ENCODE measurements at regions not wholly inside any gene's neighbourhood (a gene's known extent, or its start where the extent isn't known, plus 50 kb on each side); places are given as distances from the start of the nearest gene placed in this dataset.

DNA sequence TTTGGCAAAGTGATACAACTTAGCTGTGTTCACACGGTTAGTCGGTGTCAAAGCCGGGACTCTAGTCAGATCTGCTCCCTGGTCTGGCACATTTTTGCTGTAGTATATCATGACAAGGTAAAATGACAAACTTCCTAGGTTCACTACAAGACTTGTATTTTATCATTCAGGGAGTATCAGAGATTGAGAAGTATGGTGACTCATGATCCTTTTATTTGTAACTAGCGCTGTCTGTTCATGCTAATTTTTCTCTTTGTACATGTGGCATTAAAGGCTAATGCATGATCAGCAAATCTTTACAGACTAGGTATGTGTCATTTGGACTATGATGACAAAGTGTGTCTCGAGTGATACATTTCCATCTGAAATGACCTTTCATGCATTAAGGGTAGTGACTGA lies 326.7 kb downstream of the SIPA1L2 start:
- DNase-seq = no peak

GRCh38 chr1:232302376-232303221 lies 327.3 kb downstream of the SIPA1L2 start:
- DNase-seq = no peak

DNA sequence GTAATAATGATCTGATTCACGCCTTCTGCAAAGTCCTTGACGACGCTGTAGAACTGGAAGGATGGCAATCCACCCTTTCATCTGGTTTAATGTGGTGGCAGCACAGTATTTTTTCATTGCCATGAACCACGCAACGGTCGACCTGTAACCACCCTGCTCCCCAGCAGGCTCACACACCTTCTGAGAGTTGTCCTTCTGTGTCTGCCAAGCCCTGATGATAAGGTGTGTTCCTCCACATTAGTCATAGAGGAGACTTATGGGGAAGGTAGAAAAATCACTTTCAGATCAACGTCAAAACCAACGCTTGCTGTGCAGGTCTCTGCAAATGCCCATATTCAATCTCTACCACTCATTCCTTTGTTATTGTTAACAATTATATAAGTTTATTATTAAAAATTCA lies 328.7 kb downstream of the SIPA1L2 start:
- no peak for DNase-seq

- DNase-seq = no peak
Measured at GRCh38 chr1:232300466-232300865, 329.5 kb downstream of the SIPA1L2 start.

DNA sequence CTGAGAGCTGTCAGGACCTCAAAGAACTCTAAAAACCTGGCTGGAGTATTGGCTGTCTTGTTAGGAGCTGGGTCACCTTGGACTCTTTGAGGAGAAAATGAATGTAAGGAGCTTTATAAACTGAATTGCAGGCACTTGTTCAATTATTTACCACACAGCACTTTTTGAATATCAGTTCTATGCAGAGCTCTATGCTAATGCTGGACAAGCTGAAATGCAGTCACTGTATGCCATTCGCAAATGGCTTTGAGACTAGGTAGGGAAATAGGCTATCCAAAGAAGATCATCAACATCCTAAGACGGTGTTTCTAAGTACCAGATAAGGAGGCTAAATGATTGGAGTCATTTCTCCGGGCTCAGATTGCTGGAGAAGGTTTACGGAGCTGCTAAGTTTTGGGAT lies 333.5 kb downstream of the SIPA1L2 start:
- DNase-seq = no peak

- DNase-seq = no peak
Measured at GRCh38 chr1:232293361-232293760, 336.6 kb downstream of the SIPA1L2 start.

- no peak for DNase-seq
Measured at GRCh38 chr1:232292818-232293217, 337.1 kb downstream of the SIPA1L2 start.

- DNase-seq = no peak
Measured at GRCh38 chr1:232292239-232292638, 337.7 kb downstream of the SIPA1L2 start.

- no peak for DNase-seq
Measured at GRCh38 chr1:232291681-232292080, 338.3 kb downstream of the SIPA1L2 start.

- DNase-seq = no peak
Measured at GRCh38 chr1:232291261-232291660, 338.7 kb downstream of the SIPA1L2 start.

DNA sequence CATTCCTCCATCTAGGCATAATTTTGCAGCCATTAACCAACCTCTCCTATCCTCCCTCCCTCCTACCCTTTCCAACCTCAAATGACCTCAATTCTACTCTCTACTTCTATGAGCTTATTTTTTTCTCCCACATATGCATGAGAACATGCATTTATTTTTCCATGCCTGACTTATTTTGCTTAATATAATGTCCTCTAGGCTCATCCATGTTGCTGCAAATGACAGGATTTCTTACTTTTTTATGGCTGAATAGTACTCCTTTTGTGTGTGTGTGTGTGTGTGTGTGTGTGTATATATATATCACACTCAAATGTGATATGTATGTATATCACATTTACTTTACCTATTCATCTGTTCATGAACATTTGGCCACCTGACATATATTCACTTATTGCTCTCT lies 339.4 kb downstream of the SIPA1L2 start:
- DNase-seq = no peak

DNA sequence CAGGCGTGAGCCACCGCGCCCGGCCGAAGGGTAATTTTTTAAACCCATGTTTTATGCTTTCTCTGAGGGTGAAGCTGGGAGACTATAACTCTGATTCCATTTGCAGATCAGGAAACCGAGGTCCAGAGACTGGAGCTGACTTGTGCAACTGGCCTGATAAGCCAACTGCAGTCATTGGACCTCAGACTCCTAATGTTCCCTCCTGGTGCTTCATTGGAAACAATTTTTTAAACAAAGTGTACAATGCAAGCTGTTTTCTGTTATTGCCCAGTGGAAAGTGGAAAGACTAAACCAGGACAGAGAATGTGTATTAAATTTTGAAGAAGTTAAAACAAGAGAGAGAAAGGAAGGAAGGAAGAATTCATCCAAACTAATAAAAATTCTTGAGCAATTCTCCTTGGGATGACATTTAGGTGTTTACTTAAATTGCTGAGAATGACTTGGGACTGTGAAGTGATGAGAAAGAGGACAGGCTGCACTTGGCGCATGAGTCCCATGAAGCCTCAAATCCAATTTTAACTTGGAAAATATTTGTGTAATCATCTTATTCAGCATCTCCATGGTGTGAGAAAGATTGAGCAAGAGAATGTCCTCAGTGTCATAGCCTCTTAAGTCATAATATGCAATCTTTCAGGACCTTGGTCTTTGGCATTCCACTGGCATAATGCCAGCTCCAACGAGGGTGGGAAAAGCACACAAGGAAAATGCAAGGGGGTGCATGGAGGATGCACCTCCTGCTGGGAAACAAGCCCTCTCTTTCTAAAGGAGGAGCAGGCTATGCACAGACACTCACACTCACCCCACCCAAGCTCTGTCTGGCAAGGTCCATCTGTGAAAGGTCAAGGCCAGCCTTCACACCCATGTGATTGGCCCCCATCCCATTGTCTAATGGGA lies 342.0 kb downstream of the SIPA1L2 start:
- DNase-seq = no peak

DNA sequence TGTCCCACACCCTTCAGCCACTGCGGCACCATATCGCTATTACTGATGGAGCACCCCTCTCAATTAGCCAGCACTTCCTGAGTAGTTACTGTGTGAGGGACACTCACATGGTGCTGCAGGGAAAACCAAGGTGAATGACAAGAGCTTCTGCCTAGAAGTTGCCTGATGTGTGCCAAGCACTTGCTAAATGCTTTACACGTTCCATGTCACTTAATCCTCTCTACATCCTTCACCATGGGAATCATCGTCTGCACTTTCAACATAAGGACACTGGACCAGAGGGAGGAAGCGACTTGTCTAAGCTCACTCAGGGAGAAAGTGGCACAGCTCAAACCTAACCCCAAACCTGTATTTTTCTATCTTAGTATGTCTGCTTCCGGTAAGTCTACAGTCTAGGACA lies 344.8 kb downstream of the SIPA1L2 start:
- no peak for DNase-seq

DNA sequence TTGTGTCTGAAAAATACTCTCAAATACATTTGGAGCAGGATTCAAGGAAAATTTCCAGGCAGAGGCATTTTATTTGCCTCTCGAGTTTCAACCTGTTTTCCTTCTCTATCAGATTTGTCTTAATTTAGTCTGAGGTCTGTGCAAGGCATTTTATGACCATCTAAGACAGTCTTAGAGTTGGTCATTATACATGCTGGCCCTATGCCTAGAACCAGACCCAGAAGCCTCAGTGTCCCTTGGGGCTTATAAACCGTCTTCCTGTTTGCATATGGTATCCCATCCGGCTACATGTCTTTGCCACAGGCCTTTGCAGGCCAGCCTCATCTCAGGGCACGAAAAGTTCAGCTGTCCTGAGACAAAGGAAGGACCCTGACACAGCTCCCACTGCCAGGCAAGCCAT lies 346.1 kb downstream of the SIPA1L2 start:
- DNase-seq = no peak

DNA sequence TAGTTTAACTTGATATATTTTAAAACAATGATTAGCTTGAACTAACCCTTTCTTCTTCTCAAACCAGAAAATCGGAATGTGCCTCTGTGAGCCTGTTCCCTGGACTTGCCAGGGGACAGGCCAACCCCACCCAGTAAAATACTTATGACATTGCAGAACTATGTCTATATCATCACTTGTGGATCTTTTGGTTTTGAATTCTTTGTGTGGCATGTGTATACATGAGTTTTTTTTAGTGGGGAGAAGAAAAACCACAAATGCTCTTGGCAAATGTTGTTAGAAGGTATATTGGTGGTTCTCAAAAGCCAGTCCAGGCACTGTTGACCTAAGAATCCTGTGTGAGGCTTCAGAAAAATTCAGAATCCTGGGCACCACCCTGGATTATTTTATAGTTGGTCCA lies 347.4 kb downstream of the SIPA1L2 start:
- DNase-seq = no peak

DNA sequence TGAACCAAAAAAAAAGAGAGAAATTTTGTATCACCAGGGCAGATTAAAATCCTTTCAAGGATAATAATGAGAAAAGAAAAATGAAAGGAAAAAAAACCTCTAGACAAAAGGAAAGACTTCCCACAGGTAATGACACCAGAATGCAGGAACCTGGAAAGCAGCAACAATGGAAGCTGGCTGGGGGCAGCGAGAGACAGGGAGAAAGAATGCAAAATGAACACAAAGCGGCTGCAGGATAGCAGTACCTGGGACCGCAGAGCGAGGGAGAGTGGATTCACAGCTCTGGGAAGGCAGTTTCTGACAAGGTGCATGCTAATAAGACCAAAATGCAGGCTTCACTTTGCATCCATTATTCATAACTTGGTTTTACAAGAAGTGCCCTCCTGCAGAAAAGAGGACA lies 349.0 kb downstream of the SIPA1L2 start:
- no peak for DNase-seq

DNA sequence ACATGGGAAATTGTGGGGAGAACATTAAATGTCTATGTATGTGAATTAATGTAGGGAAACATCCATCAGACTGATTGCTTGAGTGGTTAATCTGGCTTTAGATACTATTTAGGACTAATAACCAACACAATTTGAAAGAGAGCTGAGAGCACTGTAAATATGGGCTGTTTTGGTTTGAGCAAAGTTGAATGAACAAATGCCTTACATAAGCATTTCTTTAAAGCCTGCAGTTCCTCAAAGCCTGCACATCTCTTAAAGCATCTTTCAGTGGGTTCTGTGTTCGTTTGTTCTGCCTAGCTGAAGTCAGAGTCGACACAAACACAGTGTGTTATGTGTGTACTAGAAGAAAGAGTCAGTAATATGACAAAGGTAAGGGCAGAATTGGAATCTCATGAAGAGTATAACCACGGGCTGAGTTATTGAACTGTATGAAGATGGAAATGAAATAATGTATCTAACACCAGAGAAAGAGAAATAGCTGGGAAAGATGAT lies 350.0 kb downstream of the SIPA1L2 start:
- DNase-seq = no peak

- DNase-seq = no peak
Measured at GRCh38 chr1:232278925-232279324, 351.0 kb downstream of the SIPA1L2 start.

GRCh38 chr1:232276651-232277050 lies 353.3 kb downstream of the SIPA1L2 start:
- DNase-seq = no peak

DNA sequence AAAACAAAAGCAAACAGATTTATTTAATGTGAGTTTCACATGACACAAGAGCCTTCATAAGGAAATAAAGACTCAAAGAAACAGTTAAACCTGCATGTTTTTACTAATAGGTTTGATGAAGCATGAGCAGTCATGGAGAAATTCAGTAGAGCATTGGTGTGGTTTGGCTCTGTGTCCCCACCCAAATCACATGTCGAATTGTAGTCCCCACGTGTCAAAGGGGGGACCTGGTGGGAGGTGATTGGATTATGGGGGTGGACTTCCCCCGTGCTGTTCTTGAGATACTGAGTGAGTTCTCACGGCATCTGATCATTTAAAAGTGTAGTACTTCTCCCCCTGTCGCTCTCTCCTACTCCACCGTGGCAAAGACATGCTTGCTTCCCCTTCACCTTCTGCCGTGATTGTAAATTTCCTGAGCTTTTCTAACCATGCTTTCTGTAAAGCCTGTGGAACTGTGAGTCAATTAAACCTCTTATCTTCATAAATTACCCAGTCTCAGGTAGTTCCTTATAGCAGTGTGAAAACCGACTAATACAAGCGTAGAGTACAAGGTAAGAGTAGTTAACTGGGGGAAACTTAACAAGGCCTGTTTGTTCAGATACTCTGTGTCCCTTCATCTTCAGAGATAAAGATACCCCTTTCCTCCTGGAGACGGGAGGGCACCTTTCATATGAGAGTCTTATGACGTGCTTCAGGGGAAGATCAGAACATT lies 354.8 kb downstream of the SIPA1L2 start:
- DNase-seq = no peak

DNA sequence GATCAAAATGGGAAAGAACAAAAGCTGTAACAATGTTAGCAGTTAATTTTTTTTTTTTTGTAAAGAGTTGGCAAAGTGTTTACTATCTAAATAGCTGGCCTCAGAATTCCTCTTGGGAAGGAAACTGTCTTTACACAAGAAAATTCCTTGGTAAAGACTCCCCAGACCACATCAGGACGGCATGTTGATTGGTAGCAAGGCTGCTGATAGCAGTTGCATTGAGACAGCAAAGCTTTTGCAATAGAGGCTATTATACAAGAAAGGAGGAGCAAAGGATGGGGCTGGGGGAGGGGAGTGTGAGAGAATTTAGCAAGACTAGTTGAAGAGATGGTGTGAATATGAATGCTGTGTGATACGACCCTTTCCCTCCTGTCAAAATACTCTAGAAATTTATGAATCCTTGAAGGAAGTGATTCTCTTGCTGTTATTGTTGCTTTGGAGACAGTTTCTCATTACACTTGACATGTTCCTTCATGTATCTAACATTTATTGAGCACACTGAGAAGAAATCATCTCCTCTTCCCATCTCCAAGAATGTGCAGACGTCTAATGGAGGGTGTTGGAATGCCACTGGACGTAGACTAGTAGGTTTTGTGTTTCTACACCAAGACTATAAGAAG lies 355.6 kb downstream of the SIPA1L2 start:
- no peak for DNase-seq

GRCh38 chr1:232273011-232273410 lies 356.9 kb downstream of the SIPA1L2 start:
- no peak for DNase-seq
